ENCODE measurements at regions not wholly inside any gene's neighbourhood (a gene's known extent, or its start where the extent isn't known, plus 50 kb on each side); places are given as distances from the start of the nearest gene placed in this dataset.

DNA sequence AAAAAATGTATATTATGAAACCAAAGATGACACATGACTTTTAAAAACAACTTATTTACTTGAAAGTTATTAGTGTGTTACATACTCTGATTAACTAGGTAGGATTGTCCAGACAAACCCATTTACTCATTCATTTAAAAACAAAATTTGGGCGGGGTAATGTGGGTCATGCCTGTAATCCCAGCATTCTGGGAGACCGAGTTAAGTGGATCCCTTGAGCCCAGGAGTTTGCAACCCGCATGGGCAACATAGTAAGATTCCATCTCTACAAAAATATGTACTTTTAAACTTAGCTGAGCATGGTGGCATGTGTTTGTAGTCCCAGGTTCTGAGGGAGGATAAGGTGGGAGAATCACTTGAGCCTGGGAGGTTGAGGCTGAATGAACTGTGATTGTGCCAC lies 1414.7 kb downstream of the PLA2G4A start:
- no peak for DNase-seq

DNA sequence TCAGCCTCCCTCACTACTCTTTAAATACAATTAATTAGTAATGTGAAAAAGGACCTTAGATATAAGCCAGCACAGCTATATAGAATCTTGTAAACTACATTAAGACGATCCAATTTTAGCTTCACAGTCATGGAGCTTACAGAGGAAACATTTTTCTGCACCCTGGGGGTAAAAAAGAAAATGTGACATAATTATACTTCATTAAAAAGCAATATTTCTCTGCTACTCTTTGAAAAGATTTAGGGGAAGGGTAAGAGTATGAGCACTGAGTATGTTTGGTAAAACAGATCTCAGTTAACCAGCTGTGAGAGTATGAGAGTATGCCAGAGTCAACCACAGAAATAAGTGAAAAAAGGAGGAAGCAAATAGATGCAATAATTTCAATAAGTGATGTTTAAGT lies 1415.9 kb downstream of the PLA2G4A start:
- DNase-seq, result no peak

DNA sequence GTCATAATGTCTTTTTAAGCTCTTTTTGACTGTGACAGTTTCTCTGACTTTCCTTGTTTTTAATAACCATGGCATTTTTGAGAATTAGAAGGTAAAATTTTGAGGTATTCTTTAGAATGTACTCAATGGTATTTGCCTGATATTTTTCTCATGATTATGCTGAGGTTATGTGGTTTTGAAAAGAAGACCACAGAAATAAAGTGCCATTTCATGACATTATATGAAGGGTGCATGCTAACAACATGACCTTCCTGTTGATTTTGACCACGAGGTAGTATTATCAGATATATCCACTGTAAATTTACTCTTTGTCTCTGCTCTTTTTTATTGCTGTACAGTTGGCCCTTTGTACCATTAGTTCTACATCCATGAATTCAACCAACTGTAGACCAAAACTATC lies 1418.5 kb downstream of the PLA2G4A start:
- DNase-seq, result no peak

DNA sequence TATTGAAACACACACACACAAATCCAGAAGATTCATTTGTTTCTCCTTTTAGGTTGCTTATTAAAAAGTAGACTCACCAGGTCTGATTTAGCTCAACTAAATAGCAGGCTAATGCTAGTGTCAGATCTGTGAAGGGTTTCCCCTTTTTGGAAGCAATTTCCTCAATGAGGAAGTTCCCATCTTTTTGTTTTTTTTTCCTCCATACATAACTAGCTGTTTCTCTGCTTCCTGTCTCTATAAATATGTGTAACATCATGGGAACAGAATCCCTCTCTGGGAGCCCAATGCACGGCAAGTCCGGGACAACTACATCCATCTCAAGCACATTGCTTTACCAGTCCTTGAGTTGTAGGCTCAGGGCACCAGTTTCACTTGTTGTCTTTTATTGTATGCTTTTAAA lies 1421.1 kb downstream of the PLA2G4A start:
- peak; percentile 2 for DNase-seq

DNA sequence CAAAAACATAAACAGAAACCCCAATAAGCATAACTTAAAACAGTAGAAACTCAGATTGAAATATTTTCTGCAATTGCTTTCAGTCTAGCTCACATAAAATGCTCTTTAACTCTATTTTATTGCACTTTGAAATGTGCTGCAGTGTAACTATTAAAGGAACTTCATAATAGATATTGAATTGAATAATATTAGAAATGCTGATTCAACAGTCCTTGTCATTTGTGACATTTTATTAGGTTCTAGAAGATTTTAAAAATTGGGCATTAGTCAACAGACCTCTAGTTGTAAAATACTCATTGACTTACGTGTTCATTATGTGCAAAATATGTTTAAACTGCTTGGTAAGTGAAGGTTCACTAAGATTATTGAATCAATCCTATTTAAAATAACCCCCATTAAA lies 1422.3 kb downstream of the PLA2G4A start:
- no peak for DNase-seq

DNA sequence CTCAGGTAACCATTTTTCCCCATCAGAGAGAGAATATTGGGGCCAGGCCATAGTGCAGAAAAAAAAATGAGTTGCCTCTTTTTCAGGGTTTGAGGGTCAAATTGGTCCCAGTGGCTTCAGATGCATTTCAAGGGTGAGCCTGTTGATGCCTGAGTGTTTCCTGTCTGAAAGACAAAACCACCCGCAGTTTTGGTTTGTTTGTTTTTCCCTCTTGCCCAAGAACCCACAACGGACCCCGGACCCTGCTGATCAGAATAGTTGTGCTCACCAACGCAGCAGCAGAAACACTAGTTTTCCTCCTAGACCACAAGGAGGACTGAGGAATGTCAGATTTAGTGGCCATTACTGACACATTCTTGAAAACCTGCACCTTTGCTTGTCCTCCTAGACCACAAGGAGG lies 1433.1 kb downstream of the PLA2G4A start:
- no peak for DNase-seq

DNA sequence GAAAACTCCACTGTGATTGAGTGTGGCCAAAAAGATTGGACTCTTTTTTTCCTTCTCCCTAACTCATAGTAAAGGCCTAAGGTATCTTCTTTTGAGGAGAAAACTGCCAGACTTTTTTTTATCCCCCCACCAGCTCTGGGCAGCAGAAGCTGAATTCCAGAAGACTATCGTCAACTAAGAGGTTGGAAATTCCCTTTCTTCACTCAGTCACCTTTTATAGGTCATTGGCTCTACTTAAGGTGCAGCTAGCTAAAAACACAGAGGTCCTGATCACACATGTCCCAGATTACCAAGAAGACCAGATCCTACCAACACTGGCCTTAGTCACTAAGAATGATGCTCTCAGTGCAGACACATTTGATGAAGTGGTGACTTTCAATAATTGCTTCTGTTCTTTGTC lies 1441.2 kb downstream of the PLA2G4A start:
- no peak for DNase-seq

DNA sequence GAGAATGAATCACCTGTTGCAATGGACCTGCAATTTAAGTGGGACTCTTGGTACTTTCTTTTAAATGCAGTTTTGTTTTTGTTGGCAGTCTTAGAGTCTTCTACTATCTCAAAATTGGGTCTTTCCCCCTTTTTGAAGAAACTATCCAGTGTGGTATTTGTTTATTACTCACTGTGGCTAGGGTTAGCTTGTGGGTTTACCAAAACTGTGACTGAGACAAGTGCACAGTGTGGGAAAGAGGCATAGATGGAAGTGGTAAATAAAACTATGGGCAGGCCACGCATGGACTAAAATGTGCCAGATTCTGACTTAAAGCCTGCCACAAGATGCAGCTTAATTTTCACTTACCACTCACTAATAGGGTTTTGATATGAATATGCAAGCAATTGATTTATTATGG lies 1441.7 kb downstream of the PLA2G4A start:
- DNase-seq, result no peak

DNA sequence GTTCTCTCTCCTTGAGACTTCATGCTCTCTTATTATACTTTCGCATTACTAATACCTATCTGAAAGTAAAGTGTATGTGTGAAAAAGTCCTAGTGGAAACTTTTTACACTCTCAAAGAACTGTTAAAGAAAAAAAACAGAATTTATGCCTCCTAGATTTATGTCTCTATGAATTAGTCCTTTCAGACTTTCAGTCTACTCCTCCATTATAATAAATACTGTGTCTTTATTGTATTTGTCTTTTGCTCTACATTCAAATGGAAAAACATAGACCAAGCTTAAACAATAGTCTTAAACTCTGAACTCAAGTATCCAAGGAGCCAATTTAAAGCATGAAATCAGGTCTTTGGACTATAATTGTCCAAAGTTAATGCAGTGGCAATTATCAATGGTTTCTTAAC lies 1449.0 kb downstream of the PLA2G4A start:
- no peak for DNase-seq

DNA sequence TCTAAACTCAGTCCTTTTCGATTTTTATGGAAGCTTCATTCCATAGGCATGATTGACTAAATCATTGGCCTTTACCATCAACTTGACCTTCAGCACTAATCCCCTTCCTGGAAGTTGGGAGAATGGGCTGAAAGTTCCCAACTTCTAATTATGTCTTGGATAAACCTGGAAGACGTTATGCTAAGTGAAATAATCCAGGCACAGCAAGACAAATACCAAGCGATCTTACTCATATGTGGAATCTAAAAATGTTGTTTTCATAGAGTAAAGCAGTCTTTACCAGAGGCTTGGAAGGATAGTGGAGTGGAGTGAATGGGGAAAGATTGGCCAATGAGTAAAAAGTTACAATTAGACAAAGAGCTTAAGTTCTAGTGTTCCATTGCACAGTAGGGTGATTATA lies 1453.2 kb downstream of the PLA2G4A start:
- no peak for DNase-seq

DNA sequence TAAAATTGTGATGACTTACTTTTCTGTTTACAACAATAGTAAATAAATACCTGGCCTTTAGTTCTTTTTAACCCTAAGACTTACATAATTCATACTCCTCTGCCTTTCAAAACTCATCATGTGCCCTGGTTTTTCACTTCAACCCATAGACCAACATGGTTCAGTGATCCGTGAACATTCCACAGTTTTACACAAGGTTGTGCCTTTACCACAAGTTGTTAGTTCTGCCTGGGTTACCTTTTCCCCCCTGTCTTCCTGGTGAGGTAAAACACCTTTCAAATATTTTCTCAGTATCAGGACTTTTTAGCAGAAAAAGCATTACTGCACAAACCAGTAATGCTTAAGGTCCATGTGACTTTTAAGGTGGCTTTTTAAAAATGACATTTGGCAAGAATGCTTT lies 1466.4 kb downstream of the PLA2G4A start:
- no peak for DNase-seq

DNA sequence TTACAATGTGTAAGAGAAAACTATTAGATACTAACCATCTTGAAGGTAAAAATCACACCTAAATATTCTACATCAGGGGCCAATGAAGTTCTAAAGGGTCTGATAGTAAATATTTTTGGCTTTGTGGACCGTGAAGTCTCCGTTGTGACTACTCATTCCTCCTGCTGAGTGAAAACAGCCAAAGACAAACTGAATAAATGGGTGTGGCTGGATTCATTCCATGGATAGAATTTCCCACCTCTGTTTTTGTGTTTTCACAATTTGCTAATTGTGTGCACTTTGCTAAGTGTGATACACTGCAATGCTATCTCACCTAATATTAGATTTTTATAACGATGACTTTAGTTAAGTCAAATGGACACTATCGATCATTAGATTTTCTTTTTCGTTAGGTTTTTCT lies 1474.0 kb downstream of the PLA2G4A start:
- DNase-seq, result no peak

DNA sequence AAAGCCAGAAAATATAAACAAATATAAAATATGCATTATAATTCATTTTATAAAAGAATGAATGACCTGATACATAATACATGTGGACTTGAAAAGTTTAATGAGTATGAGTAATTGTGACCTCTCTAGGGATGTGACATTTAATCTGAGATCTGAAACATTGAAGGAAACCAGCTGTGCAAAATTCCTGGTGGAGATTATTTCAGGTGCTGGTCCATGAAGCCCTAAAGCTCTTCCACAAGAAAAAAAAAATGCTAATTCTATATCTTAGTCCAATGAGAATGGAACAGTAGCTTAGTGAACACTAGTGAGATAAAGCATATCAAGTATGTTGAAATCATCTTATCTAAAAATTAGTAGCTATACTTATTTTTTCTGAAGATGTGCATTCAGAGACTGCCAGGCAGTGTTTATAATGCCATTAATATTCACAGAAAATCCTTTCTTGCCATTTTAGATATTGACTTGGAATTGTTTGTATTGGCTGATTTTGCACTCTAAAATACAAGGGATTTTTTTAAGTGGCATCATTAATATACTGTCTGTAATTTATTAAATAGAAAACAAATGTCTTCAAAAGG lies 1485.9 kb downstream of the PLA2G4A start:
- DNase-seq, result no peak

DNA sequence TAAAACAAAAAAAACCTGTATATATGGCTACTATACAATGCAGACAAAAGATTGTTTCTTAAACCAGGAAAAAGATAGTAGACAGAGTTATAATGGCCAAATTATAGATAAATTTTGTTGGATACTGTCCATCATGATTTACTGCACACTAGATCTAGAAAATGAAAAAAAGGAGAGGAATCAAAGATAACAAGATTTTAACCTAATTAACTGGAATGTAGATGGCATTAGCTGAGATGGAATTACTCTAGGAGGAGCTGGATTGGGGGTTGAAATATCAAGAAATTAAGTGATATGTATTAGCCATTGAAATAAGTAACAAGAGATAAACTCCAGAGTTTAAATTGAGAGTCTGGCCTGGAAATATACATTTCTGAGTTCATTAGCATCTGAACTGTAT lies 1489.1 kb downstream of the PLA2G4A start:
- DNase-seq, result no peak

DNA sequence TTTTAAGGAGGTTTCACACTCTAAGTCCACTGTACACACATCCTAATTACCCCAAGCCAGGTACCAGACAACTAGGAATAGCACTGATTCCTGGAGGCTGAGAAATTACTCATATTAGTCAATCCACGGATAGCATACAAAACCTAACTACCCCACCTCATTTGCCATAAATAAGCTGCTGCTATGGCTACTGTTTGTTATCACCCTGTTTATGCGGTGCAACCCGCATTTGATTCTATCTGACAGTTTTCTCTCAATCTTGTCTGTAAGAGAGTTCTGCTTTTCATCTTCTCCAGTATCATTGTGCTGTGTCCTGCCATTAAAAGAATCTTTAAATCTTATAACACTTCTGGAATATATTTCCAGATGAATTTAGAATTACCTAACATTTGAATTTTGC lies 1496.5 kb downstream of the PLA2G4A start:
- DNase-seq, result no peak

DNA sequence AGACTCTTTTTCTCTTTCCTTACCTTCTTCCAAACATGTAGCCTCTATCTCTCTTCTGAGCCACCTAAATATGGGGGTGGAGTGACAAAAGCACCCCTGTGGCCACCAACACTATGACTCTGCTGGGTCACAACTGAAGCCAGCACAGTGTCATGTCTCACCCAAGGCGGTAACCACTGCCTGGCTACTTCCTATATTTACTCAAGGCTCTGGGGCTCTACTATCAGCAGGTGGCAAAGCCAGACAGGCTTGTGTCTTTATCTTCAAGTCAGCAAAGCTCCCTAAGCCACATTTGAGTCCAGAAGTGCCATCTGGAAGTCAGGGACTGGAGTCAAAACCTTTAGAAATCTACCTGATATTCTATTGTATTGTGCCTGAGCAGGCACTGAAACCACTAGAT lies 1515.2 kb downstream of the PLA2G4A start:
- peak; percentile 43 for DNase-seq

DNA sequence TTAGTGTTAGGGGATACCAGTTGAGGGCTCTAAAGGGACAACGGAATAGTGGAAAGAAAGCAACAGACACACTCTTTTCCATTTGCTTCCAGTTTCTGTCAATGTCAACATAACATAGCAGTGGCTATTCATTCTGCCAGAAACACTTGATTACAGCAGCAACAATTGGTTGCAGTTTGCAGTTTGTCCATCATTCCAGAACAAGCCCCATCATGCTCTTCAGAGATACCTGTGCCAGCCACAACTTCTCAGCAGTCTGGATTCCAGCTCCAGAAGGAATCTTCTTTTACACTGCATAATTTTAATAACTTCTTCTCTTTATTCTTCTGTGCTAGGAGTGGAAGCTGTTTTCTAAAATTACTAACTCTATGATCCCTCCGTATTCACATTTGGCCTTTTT lies 1521.4 kb downstream of the PLA2G4A start:
- no peak for DNase-seq

DNA sequence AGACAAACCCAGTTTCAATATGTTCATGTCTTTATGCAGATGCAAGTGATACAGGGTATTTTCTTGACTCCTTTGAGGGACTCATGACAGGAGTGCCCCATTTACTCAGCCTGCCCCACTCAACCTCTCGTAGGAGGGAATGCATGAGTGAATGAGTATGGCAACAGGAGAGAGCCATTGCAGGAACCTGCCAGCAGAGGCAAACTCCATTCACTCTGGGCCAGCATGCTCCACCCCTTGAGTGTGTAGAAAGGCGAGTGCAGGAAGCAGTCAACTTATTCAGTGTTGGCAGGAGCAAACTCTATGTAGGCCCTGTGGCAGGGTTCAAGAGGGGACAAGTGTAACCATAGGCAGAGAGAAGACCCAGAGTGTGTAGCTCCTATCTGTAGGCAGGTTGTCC lies 1526.3 kb downstream of the PLA2G4A start:
- no peak for DNase-seq

DNA sequence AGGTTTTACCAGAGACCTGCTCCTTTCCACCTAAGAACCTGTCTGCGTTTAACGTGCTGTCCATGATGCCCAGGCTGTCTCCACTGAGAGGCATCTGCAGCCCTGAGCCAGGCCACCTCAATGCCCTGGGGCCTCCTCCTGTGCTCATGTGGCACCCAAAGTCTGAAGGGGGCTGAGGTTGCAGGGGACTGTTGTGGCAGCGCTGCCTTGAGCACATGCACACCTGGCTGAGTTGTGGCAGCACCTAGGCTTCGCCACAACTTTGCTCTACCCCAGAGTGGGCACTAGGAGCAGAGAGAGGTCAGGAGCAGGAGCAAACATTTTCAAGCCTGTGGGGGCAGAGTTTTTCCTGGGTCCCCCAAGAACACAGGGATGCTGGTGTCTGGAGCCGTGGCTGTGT lies 1527.1 kb downstream of the PLA2G4A start:
- DNase-seq, result no peak

DNA sequence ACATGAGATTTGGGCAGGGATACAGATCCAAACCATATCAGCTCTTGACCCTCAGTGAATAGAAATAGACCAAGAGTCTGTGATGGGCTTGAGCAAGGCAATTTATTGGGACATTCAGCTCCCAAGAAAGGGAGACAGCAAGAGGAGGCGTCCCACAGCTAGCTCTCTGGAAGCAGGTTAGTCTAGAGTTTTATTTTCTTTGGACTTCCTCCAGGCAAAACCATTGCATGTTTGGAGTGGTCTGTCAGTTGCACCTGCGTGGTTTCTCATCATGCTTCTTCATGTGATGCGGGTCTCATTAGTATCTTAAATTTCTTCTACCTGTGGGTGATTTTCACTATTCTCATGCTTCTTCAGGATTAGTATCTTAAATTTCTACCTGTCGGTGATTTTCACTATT lies 1530.6 kb downstream of the PLA2G4A start:
- DNase-seq, result no peak

DNA sequence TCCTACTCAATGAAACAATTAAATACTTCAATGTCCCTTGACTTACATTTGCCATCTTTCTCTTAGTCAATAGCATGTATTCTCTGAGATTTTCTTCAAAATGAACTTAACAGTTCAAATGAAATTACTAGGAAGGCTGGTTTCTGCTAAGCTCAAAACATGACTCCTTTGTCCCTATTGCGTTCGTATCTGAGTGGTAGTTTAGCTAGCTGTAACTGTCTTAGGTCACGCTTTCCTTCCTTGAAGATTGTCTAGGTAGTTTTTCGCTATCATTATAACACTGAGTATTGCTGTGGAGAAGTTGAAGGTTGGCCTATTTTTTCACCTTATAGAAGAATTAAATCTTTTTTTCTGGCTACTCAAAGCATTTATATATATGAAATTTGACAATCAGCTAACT lies 1535.2 kb downstream of the PLA2G4A start:
- no peak for DNase-seq

DNA sequence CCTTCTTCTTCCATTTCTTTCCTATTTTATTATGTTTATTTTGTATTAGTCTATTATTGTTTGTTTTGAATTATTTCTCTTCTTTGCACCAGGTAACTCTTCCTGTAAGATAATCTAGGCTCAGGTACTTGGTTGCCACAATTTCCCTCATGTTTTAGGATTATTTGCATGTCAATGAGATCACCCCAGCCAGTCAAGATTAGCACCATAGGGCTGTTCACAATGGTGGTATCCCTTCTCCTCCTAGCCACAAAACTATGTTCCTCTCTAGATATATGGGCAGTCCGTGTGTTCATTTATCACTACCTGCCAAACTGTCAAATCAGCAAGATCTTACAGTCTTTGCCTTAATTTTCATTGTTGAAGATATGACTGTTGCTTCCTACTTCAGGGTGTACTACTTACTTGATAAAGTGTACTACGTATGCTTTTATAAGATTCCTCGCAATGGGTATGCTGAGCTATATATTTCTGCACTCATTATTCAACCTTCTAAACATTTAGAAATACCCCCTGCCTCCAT lies 1536.2 kb downstream of the PLA2G4A start:
- DNase-seq, result no peak

DNA sequence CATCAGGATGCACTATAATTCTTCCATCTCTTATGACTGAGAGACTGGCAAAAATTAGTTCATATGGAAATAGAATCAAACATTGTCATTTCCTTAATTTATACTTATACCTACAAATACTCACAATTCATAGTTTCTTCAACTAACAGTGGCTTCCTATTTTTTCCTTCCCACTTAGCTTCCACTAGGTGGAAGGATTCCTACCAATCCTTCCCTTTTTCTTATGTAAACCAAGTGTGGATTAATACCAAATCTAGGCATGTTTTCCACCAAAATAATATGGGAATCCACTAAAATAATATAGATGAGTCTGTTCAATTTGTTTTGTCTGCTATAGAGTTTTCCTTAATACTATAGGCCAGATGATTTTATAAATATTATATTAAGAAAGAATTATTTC lies 1537.1 kb downstream of the PLA2G4A start:
- no peak for DNase-seq

DNA sequence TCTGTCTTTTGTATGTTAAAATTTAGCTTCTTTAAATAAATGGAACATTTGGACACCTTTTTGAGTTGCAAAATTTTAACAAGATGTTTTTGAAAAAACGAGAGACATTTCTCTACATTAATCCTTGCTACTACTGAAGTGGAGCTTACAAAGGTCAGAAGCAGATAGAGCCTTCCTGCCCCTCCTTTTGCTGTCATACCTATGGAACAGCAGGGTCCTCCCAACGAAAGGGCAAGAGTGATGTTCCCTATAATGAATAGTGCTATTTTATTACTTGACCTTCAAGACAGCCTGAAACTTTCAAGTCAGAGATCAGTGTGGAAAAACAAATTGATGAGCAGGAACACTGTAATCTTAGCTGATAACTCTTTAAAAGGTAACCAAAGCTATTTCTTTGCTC lies 1538.9 kb downstream of the PLA2G4A start:
- no peak for DNase-seq

DNA sequence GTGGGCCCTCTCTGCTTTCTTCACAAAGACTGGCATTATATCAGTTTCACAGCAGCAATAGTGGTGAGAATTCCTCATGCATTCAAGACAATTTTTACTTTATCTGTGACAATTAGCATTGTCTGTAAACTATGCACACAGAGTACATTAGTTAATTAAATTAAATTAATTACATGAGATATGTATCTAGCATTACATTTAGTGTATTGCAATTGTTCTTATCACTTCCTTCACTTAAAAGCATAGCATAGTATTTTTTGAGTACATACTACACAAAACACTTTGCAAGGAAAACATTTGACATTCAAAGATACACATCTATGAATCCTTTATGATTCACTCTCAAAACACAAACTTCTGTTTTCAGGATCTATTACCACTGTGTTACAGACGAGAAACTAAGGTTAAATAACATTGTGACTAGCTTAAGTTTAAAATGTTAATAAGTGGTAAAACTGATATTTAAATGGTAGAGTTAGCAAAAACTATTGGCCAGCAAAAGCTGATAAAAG lies 1542.6 kb downstream of the PLA2G4A start:
- DNase-seq, result no peak

DNA sequence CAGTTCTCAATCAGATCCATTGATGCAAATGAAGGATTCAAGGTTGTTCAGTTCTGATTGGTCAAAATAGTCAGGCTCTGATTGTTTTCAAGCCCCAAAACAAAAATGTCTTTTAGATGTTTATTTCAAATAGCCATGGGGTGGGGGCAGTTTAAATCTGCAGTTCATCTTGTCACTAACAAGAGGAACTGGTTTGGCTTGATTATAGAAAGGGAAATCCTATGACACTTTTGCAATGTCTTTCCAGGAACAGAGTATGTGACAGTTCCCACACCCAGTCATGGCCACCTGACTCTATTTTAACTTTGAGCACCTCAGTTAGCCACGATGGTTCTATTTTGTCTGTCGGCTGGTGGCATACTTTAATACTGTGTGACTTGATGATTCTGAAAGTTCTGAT lies 1544.1 kb downstream of the PLA2G4A start:
- DNase-seq, result peak; percentile 5

Data from hematopoietic multipotent progenitor cell treated with erythropoietin and hydrocortisone succinate and interleukin-3 and kit ligand, for 6 days (in vitro differentiated cells).